DOHH2 (cell line): ENCODE measurements at regions not wholly inside any gene's neighbourhood (a gene's known extent, or its start where the extent isn't known, plus 50 kb on each side); places are given as distances from the start of the nearest gene placed in this dataset.

Experiments used
- H3F3A ChIP-seq: fragments of 200-600 bp; sonication (generic), shearing (Covaris generic); 2 replicates; pipeline ENCODE4 v1.6.0; 2016; ENCODE audit warnings: antibody characterized with exemption, mild to moderate bottlenecking; ENCODE audit not compliant: control insufficient read depth, insufficient read depth
- H3K27ac ChIP-seq: fragments of 200-600 bp; sonication (generic); 2 replicates; pipeline ENCODE4 v1.5.1; 2014; ENCODE audit warnings: low read depth, mild to moderate bottlenecking, low read length, moderate library complexity
- H3K27me3 ChIP-seq: fragments of 200-600 bp; sonication (generic); 2 replicates; pipeline ENCODE4 v1.6.1; 2014; ENCODE audit warnings: mild to moderate bottlenecking, low read length, mixed read lengths; ENCODE audit not compliant: control insufficient read depth
- H3K36me3 ChIP-seq: fragments of 200-600 bp; sonication (generic); 2 replicates; pipeline ENCODE4 v1.6.1; 2014; ENCODE audit warnings: mild to moderate bottlenecking, low read length, moderate library complexity, mixed read lengths; ENCODE audit not compliant: control insufficient read depth
- H3K4me1 ChIP-seq: fragments of 200-600 bp; sonication (generic); 2 replicates; pipeline ENCODE4 v1.6.1; 2014; ENCODE audit warnings: mild to moderate bottlenecking, low read length, mixed read lengths; ENCODE audit not compliant: control insufficient read depth
- H3K4me2 ChIP-seq: fragments of 200-600 bp; sonication (generic); 2 replicates; pipeline ENCODE4 v1.6.0; 2014; ENCODE audit warnings: mild to moderate bottlenecking, low read length, moderate library complexity
- H3K4me3 ChIP-seq: fragments of 200-600 bp; sonication (generic); 2 replicates; pipeline ENCODE4 v1.5.1; 2014; ENCODE audit warnings: mild to moderate bottlenecking, low read length, mixed read lengths
- H3K79me2 ChIP-seq: fragments of 200-600 bp; sonication (generic); 2 replicates; pipeline ENCODE4 v1.6.1; 2014; ENCODE audit warnings: mild to moderate bottlenecking, low read length, mixed read lengths; ENCODE audit not compliant: control insufficient read depth
- H3K9me2 ChIP-seq: fragments of 200-600 bp; sonication (generic); replicated peaks from 2 replicates; pipeline ENCODE4 v1.6.1; 2014; ENCODE audit warnings: mild to moderate bottlenecking, low read length, mixed read lengths; ENCODE audit not compliant: control insufficient read depth
- H3K9me3 ChIP-seq: fragments of 200-600 bp; sonication (generic); 2 replicates; pipeline ENCODE4 v1.6.1; 2014; ENCODE audit warnings: antibody characterized with exemption, low read length, mixed read lengths; ENCODE audit not compliant: control insufficient read depth, insufficient read depth
- H4K20me1 ChIP-seq: fragments of 200-600 bp; sonication (generic); 2 replicates; pipeline ENCODE4 v1.6.0; 2014; ENCODE audit warnings: low read depth, mild to moderate bottlenecking, antibody characterized with exemption, low read length, moderate library complexity; ENCODE audit not compliant: control insufficient read depth, insufficient read depth
- EZH2phosphoT487 ChIP-seq: fragments of 200-600 bp; sonication (generic); IDR thresholded peaks from 2 replicates; pipeline ENCODE4 v1.6.1; 2017; ENCODE audit warnings: borderline replicate concordance, mild to moderate bottlenecking, antibody characterized with exemption, low read length, moderate library complexity, mixed read lengths
- TF ChIP-seq, protein P1 (sequence below): fragments of 200-600 bp; sonication (generic); IDR thresholded peaks from one replicate; pipeline ENCODE4 v1.5.1; 2014; ENCODE audit warnings: antibody characterized with exemption, mild to moderate bottlenecking, low read depth, low read length; ENCODE audit not compliant: poor library complexity, severe bottlenecking

DNA sequence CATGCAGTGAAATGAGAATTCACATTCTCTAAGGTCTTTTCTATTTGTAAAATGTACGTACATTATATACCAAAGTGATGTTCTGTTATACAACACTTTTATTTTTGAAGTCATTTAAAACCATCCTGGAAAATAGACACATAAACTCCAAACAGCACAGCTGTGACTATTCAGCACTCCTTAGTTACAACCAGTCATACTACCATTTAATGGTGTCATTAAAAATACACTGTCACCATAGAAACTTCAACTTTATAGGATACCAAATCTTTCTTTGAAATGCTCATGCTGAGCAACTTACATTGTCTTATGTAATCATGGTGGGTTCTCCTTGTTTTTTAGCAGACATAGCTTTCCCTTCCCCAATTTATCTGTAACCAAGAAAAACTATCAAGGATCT lies 85.3 kb downstream of the METTL4 start:
- H3K4me1 ChIP-seq: no peaks in the 10 kb centered on the region

DNA sequence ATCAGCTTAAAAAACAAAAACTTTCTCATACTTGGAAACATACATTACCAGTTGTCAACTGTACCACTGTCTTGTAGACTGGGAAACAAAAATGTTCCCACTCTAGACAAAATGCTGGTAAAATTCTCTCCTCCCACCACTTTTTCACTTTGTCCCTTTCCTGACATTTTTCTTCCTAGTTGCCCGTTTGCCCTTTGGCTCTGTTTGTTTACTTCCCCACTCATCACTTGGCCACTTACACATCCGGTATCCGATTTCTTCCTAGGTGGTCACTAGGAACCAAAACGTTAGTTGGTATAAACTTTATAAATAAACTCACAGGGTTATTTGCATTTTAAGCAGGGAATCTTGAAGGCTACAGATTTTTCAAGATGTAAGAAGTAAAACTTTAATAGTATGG lies 84.9 kb downstream of the METTL4 start:
- H3F3A ChIP-seq: no peaks in the 10 kb centered on the region

More for the DNA sequence above, 85.3 kb downstream of the METTL4 start:
- Histone ChIP-seq H3K36me3 (no peaks in the 10 kb centered on the region), H3K27me3 (peaks cover 3% of the 10 kb centered on the region; the same call in 1 of the 2 replicates), H4K20me1 (no peaks in the 10 kb centered on the region), H3K4me3 (no peak overlapping the region), H3K27ac (no peak overlapping the region), H3K9me2 (no peaks in the 10 kb centered on the region), H3K4me2 (no peak overlapping the region), H3F3A (no peaks in the 10 kb centered on the region), H3K9me3 (no peaks in the 10 kb centered on the region), H3K79me2 (no peaks in the 10 kb centered on the region)
- no peak for TF ChIP-seq EZH2phosphoT487
- TF ChIP-seq, protein P1, sequence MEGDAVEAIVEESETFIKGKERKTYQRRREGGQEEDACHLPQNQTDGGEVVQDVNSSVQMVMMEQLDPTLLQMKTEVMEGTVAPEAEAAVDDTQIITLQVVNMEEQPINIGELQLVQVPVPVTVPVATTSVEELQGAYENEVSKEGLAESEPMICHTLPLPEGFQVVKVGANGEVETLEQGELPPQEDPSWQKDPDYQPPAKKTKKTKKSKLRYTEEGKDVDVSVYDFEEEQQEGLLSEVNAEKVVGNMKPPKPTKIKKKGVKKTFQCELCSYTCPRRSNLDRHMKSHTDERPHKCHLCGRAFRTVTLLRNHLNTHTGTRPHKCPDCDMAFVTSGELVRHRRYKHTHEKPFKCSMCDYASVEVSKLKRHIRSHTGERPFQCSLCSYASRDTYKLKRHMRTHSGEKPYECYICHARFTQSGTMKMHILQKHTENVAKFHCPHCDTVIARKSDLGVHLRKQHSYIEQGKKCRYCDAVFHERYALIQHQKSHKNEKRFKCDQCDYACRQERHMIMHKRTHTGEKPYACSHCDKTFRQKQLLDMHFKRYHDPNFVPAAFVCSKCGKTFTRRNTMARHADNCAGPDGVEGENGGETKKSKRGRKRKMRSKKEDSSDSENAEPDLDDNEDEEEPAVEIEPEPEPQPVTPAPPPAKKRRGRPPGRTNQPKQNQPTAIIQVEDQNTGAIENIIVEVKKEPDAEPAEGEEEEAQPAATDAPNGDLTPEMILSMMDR: no peak

More for the DNA sequence above, 84.9 kb downstream of the METTL4 start:
- no peaks in the 10 kb centered on the region for H3K4me1 ChIP-seq
- TF ChIP-seq, protein P1: no peak
- no peak for TF ChIP-seq EZH2phosphoT487
- H3K36me3 ChIP-seq: no peaks in the 10 kb centered on the region
- no peak overlapping the region for H3K27ac ChIP-seq
- no peaks in the 10 kb centered on the region for H3K9me3 ChIP-seq
- no peak overlapping the region for H3K4me3 ChIP-seq
- no peaks in the 10 kb centered on the region for H4K20me1 ChIP-seq
- H3K79me2 ChIP-seq: no peaks in the 10 kb centered on the region
- H3K9me2 ChIP-seq: no peaks in the 10 kb centered on the region
- no peak overlapping the region for H3K4me2 ChIP-seq
- peaks cover 3% of the 10 kb centered on the region; the same call in 1 of the 2 replicates for H3K27me3 ChIP-seq
